Retinal pigment epithelial cell (primary cell): ENCODE measurements at regions not wholly inside any gene's neighbourhood (a gene's known extent, or its start where the extent isn't known, plus 50 kb on each side); places are given as distances from the start of the nearest gene placed in this dataset.

ENCODE experiments used
- DNase-seq: peaks from one replicate; pipeline ENCODE4 v3.0.0-alpha.2; 2010; ENCODE audit warnings: low read depth
- H3K4me3 ChIP-seq: 2 replicates; pipeline ENCODE4 v1.5.1; 2011; ENCODE audit warnings: mild to moderate bottlenecking, low read length, control low read depth, moderate library complexity
- TF ChIP-seq, protein P1 (sequence below): conservative IDR thresholded peaks from 2 replicates; pipeline ENCODE4 v1.5.1; 2011; ENCODE audit warnings: low read depth, low read length, control low read depth, inconsistent platforms

- no peak for DNase-seq
- TF ChIP-seq, protein P1, sequence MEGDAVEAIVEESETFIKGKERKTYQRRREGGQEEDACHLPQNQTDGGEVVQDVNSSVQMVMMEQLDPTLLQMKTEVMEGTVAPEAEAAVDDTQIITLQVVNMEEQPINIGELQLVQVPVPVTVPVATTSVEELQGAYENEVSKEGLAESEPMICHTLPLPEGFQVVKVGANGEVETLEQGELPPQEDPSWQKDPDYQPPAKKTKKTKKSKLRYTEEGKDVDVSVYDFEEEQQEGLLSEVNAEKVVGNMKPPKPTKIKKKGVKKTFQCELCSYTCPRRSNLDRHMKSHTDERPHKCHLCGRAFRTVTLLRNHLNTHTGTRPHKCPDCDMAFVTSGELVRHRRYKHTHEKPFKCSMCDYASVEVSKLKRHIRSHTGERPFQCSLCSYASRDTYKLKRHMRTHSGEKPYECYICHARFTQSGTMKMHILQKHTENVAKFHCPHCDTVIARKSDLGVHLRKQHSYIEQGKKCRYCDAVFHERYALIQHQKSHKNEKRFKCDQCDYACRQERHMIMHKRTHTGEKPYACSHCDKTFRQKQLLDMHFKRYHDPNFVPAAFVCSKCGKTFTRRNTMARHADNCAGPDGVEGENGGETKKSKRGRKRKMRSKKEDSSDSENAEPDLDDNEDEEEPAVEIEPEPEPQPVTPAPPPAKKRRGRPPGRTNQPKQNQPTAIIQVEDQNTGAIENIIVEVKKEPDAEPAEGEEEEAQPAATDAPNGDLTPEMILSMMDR: no peak
- no peak overlapping the region for H3K4me3 ChIP-seq
Observed at GRCh38 chr14:82138431-82138830, 604.8 kb upstream of the SEL1L start.

- TF ChIP-seq, protein P1: no peak
- DNase-seq: no peak
- H3K4me3 ChIP-seq: no peak overlapping the region
Observed at GRCh38 chr14:82146846-82147245, 613.2 kb upstream of the SEL1L start.

- TF ChIP-seq, protein P1: no peak
- no peak for DNase-seq
- no peak overlapping the region for H3K4me3 ChIP-seq
Observed at GRCh38 chr14:82153689-82154088, 620.0 kb upstream of the SEL1L start.

- H3K4me3 ChIP-seq: no peak overlapping the region
- no peak for DNase-seq
- TF ChIP-seq, protein P1: no peak
Observed at GRCh38 chr14:82159624-82160023, 626.0 kb upstream of the SEL1L start.

DNA sequence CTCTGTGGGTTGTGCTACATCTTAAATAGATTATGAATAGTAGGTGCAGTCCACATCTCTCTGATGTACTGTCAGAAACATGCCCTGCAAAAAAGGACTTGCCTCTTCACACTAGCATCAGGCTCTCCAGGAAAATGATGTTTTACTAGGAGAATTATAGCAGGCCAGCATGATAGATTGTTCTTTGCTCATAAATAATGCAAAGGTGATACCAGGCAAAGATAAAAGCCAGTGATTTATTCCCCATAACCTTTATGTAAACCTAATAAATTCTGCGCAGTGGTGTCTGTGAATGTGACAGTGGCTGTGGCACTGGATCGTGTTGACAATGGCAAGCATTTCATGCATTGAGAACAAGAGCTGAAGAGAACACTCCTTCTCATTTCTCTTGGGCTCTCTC lies 646.5 kb upstream of the SEL1L start:
- TF ChIP-seq, protein P1: no peak
- no peak for DNase-seq
- H3K4me3 ChIP-seq: no peak overlapping the region

DNA sequence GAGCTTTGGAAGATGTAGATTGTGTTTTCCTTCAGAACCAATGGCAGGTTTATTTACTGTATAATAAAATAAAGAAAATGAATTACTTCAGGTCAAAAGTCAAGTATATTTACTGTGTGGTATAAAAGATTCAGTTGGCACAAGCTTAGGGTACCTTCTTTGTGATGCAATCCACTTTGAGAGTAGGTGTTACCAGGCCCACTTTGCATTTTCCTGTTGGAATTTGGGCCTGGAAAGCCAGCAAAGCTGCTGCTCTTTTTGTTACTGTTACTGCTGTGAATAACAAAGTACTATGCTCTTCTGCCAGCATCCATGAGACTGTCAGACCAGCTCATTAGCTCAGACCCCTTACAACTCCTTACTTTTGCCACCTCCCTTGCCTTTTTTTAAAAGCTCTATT lies 649.0 kb upstream of the SEL1L start:
- no peak overlapping the region for H3K4me3 ChIP-seq
- TF ChIP-seq, protein P1: no peak
- no peak for DNase-seq

GRCh38 chr14:82190742-82191141 lies 657.1 kb upstream of the SEL1L start:
- no peak overlapping the region for H3K4me3 ChIP-seq
- DNase-seq: no peak
- TF ChIP-seq, protein P1: no peak
